ENCODE measurements at regions not wholly inside any gene's neighbourhood (a gene's known extent, or its start where the extent isn't known, plus 50 kb on each side); places are given as distances from the start of the nearest gene placed in this dataset.

DNA sequence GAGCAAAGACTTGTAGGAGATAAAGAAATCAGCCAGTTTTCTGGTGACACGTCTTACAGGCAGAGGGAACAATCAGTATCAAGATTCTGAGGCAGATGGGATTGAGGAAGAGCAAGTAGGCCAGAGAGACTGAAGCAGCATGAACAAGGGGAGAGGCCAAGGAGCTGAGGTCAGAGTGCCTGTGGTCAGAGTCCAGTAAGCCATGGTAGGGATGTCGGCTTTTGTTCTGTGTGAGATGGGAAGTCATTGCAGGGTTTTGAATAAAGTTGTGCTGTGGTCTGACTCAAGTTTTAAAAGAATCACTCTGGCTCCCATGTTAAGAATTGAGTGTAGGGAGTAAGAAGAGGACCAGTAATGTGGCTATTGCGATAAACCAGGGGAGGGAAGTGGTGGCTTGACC lies 85.9 kb upstream of the IVNS1ABP start:
- Histone ChIP-seq H3K9me3 (no peaks in the 10 kb centered on the region), H3K4me1 (peaks cover 0 to 10% (median 0%) of the 10 kb centered on the region in 12 donors), H3K27ac (peak overlapping the region in 1 of 12 donors; percentile 13), H3K4me3 (no peak overlapping the region), H3K36me3 (no peaks in the 10 kb centered on the region), H3K27me3 (no peaks in the 10 kb centered on the region)
- peak in 1 of 4 donors; percentile 38 for ATAC-seq
- intact Hi-C loops (cut with DNase I): no loop called here
- TF ChIP-seq POLR2A (IDR thresholded peaks at IDR 0.05): no peak
- TF ChIP-seq, protein P1, sequence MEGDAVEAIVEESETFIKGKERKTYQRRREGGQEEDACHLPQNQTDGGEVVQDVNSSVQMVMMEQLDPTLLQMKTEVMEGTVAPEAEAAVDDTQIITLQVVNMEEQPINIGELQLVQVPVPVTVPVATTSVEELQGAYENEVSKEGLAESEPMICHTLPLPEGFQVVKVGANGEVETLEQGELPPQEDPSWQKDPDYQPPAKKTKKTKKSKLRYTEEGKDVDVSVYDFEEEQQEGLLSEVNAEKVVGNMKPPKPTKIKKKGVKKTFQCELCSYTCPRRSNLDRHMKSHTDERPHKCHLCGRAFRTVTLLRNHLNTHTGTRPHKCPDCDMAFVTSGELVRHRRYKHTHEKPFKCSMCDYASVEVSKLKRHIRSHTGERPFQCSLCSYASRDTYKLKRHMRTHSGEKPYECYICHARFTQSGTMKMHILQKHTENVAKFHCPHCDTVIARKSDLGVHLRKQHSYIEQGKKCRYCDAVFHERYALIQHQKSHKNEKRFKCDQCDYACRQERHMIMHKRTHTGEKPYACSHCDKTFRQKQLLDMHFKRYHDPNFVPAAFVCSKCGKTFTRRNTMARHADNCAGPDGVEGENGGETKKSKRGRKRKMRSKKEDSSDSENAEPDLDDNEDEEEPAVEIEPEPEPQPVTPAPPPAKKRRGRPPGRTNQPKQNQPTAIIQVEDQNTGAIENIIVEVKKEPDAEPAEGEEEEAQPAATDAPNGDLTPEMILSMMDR (IDR thresholded peaks at IDR 0.05): no peak
- DNase-seq: no peak
- WGBS, 4 donors: 92 to 94% (median 93%) methylated on average over 3 of the region's 3 CpGs

DNA sequence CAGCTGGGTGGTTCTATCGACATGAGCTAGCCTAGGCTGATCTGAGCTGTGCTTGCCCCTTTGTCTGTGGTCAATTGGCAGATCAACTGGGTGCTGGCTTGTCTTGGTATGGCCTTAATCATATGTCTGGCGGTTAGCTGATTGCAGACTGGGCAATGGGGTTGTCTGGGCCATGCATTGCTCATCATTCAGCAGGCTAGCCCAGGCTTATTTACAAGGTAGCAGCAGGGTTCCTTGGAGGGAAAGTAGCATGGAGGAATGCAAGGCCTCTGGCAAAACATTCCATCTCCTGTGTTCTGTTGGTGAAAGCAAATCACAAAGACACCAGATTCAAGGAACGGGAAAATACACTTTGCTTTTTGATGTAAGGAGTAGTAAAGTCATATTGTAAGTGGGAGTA lies 84.0 kb upstream of the IVNS1ABP start:
- ATAC-seq (no peak), DNase-seq (no peak)
- H3K27me3 ChIP-seq: no peaks in the 10 kb centered on the region
- H3K27ac ChIP-seq: no peak overlapping the region
- H3K4me1 ChIP-seq: peaks cover 0 to 10% (median 0%) of the 10 kb centered on the region in 12 donors
- 84 to 91% (median 89%) methylated on average over 3 of the region's 3 CpGs for WGBS, 4 donors
- intact Hi-C loops (cut with DNase I): no loop called here
- H3K4me3 ChIP-seq: no peak overlapping the region
- no peak for TF ChIP-seq POLR2A (IDR thresholded peaks at IDR 0.05)
- TF ChIP-seq, protein P1 (IDR thresholded peaks at IDR 0.05): no peak
- no peaks in the 10 kb centered on the region for H3K9me3 ChIP-seq
- no peaks in the 10 kb centered on the region for H3K36me3 ChIP-seq

DNA sequence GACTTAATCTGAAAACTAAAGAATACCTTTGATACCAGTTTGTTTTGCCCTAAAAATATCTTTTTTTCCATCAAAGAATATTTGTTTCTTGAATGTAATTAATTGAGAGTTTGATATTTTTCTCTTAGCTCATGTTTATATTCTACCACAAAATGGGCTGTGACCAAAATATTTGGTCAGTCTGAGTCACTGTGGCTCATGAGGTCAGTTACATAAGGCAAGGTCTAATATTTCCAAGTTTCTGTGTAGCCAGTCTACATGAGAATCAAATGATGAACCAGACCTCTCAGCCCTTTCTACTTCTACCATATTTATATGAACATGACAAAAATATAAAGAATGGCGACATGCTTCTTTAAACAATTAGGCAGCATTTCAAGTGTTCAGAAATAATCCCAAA lies 83.0 kb upstream of the IVNS1ABP start:
- no peak for ATAC-seq
- H3K27ac ChIP-seq: peak overlapping the region in 5 of 12 donors; percentile 23 to 50 (median 44)

DNA sequence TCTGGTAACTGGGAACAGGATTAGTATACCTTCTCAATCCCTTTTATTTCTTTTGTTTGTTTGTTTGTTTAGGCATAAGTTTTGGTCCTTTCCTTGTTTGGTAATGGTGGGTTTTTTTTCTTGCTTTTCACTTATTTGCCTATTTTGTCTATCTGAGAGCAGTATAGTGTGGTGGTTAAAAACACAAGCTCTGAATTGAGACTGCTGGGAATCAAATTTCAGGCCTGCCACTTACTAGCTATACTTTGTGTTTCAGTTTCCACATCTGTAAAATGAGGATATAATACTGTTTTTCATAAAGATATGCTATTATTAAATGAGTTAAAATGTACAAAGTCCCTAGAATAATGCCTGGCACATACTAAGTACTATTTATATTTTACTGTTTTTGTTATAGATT lies 81.6 kb upstream of the IVNS1ABP start:
- no peak for DNase-seq
- no peak overlapping the region for H3K4me3 ChIP-seq
- TF ChIP-seq POLR2A (IDR thresholded peaks at IDR 0.05): no peak
- TF ChIP-seq, protein P1 (IDR thresholded peaks at IDR 0.05): no peak
- no peaks in the 10 kb centered on the region for H3K36me3 ChIP-seq
- no peaks in the 10 kb centered on the region for H3K27me3 ChIP-seq
- H3K27ac ChIP-seq: no peak overlapping the region
- ATAC-seq: no peak
- H3K4me1 ChIP-seq: peaks cover 0 to 5% (median 0%) of the 10 kb centered on the region in 12 donors
- no peaks in the 10 kb centered on the region for H3K9me3 ChIP-seq
- intact Hi-C loops (cut with DNase I): loop anchor here in 1 of 10 donors (5.0 kb wide), 1 partner anchor 71 kb away; no protein-coding TSS in a partner anchor

More for the DNA sequence above, 83.0 kb upstream of the IVNS1ABP start:
- H3K4me1 ChIP-seq: peaks cover 0 to 10% (median 0%) of the 10 kb centered on the region in 12 donors
- TF ChIP-seq, protein P1 (IDR thresholded peaks at IDR 0.05): no peak
- TF ChIP-seq POLR2A (IDR thresholded peaks at IDR 0.05): no peak
- intact Hi-C loops (cut with DNase I): no loop called here
- H3K9me3 ChIP-seq: no peaks in the 10 kb centered on the region
- no peak for DNase-seq
- H3K27me3 ChIP-seq: no peaks in the 10 kb centered on the region
- H3K36me3 ChIP-seq: no peaks in the 10 kb centered on the region
- no peak overlapping the region for H3K4me3 ChIP-seq
- 96 to 99% (median 98%) methylated on average over 1 of the region's 1 CpG for WGBS, 4 donors
